CD4-positive, alpha-beta T cell (primary cell): ENCODE measurements at regions not wholly inside any gene's neighbourhood (a gene's known extent, or its start where the extent isn't known, plus 50 kb on each side); places are given as distances from the start of the nearest gene placed in this dataset.

Experiments
- ATAC-seq: fragments of 200-7000 bp; cut with Tn5 transposase; one replicate; pipeline ENCODE4 v1.10.0; 2022; ENCODE audit warnings: mild to moderate bottlenecking; ENCODE audit not compliant: poor library complexity
- CTCF ChIA-PET: fragments of 350-600 bp; sonication (Branson Sonifier 250); formaldehyde crosslinking; loops from one replicate; lab custom pipeline; 2021; ENCODE audit warnings: antibody characterized with exemption, inconsistent platforms; lab: Charles Lee
- POLR2A ChIA-PET: fragments of 350-600 bp; sonication (Branson Sonifier 250); formaldehyde crosslinking; loops from one replicate; lab custom pipeline; 2021; ENCODE audit warnings: antibody characterized with exemption, inconsistent platforms; lab: Charles Lee
- DNase-seq, 14 experiments: peaks; one replicate each; pipeline ENCODE4 v3.0.0-alpha.2; 2013 to 2020; ENCODE audit warnings: mixed read lengths in 2 of 14
- H3K27ac ChIP-seq, 2 donors: one replicate each; pipeline versions ENCODE4 v1.5.1 to v1.7.0; 2013; ENCODE audit warnings: low read length in 2 of 2, low read depth in 1 of 2, mild to moderate bottlenecking in 1 of 2
- H3K27me3 ChIP-seq, 2 experiments: 1 replicate in 1 of 2; 2 replicates in 1 of 2; pipeline versions ENCODE4 v1.6.1 to v1.7.0; 2013; ENCODE audit warnings: low read length in 2 of 2, control low read depth in 1 of 2, mild to moderate bottlenecking in 1 of 2, moderate library complexity in 1 of 2; ENCODE audit not compliant: insufficient read depth in 2 of 2, control insufficient read depth in 1 of 2
- H3K36me3 ChIP-seq: one replicate; pipeline ENCODE4 v1.6.1; 2013; ENCODE audit warnings: low read length, control low read depth; ENCODE audit not compliant: insufficient read depth
- H3K4me1 ChIP-seq: one replicate; pipeline ENCODE4 v1.6.1; 2013; ENCODE audit warnings: low read length, control low read depth; ENCODE audit not compliant: insufficient read depth
- H3K4me3 ChIP-seq: one replicate; pipeline ENCODE4 v1.5.1; 2013; ENCODE audit warnings: mild to moderate bottlenecking, low read length, moderate library complexity
- H3K9me3 ChIP-seq, 2 experiments: 1 replicate in 1 of 2; 2 replicates in 1 of 2; pipeline versions ENCODE4 v1.6.1 to v1.7.0; 2013; ENCODE audit warnings: low read length in 2 of 2, mild to moderate bottlenecking in 2 of 2, control low read depth in 1 of 2, moderate library complexity in 1 of 2; ENCODE audit not compliant: control insufficient read depth in 1 of 2, insufficient read depth in 1 of 2
- H3K27ac Mint-ChIP-seq: one replicate; pipeline ENCODE4 v1.8.0; 2020; ENCODE audit warnings: mixed read lengths
- H3K27me3 Mint-ChIP-seq: one replicate; pipeline ENCODE4 v1.8.0; 2021; ENCODE audit warnings: mixed read lengths
- H3K36me3 Mint-ChIP-seq: one replicate; pipeline ENCODE4 v1.8.0; 2021; ENCODE audit warnings: low read depth, mixed read lengths
- H3K4me1 Mint-ChIP-seq: one replicate; pipeline ENCODE4 v1.8.0; 2021; ENCODE audit warnings: low read depth, mixed read lengths
- H3K4me3 Mint-ChIP-seq: one replicate; pipeline ENCODE4 v1.8.0; 2020; ENCODE audit warnings: mild to moderate bottlenecking, mixed read lengths
- H3K9me3 Mint-ChIP-seq: one replicate; pipeline ENCODE4 v1.8.0; 2020; ENCODE audit warnings: mixed read lengths
- CTCF ChIP-seq: fragments of 200-600 bp; IDR thresholded peaks from one replicate; pipeline ENCODE4 v1.8.0; 2022; ENCODE audit warnings: antibody characterized with exemption, mild to moderate bottlenecking
- intact Hi-C, 2 experiments: fragments of 100-400 bp; cut with DNase I in 1 of 2; cut with micrococcal nuclease in 1 of 2; formaldehyde crosslinking; loops; one replicate each; pipeline versions ENCODE4 v1.15.1 to v1.9.0; 2023 to 2025; cut with DNase I, micrococcal nuclease

GRCh38 chr11:103661185-103661584 lies 375.3 kb upstream of the DDI1 start:
- Histone ChIP-seq H3K9me3 (no peaks in the 10 kb centered on the region), H3K4me1 (no peaks in the 10 kb centered on the region), H3K36me3 (no peaks in the 10 kb centered on the region), H3K27me3 (no peaks in the 10 kb centered on the region), H3K4me3 (no peak overlapping the region), H3K27ac (no peak overlapping the region)
- ATAC-seq, result no peak
- ChIA-PET POLR2A (no interaction called here), CTCF (no interaction called here)
- H3K4me1 Mint-ChIP-seq, result no peaks in the 10 kb centered on the region
- no peak for DNase-seq
- TF ChIP-seq CTCF, result no peak
- no peak overlapping the region for H3K27ac Mint-ChIP-seq
- no peaks in the 10 kb centered on the region for H3K36me3 Mint-ChIP-seq
- H3K27me3 Mint-ChIP-seq, result no peaks in the 10 kb centered on the region
- no peaks in the 10 kb centered on the region for H3K9me3 Mint-ChIP-seq
- intact Hi-C loops, result no loop called here
- H3K4me3 Mint-ChIP-seq, result no peak overlapping the region

- Mint-ChIP-seq H3K36me3 (no peaks in the 10 kb centered on the region), H3K9me3 (no peaks in the 10 kb centered on the region), H3K27me3 (no peaks in the 10 kb centered on the region), H3K4me1 (no peaks in the 10 kb centered on the region), H3K4me3 (no peak overlapping the region), H3K27ac (no peak overlapping the region)
- DNase-seq (no peak), ATAC-seq (no peak)
- no peaks in the 10 kb centered on the region for H3K4me1 ChIP-seq
- no peak overlapping the region for H3K27ac ChIP-seq
- TF ChIP-seq CTCF, result no peak
- no peaks in the 10 kb centered on the region for H3K36me3 ChIP-seq
- CTCF ChIA-PET, result no interaction called here
- H3K27me3 ChIP-seq, result no peaks in the 10 kb centered on the region
- intact Hi-C loops, result no loop called here
- no peak overlapping the region for H3K4me3 ChIP-seq
- POLR2A ChIA-PET, result no interaction called here
- H3K9me3 ChIP-seq, result no peaks in the 10 kb centered on the region
Observed at GRCh38 chr11:103661991-103662390, 374.4 kb upstream of the DDI1 start.

GRCh38 chr11:103662880-103663279 lies 373.6 kb upstream of the DDI1 start:
- CTCF ChIA-PET, result no interaction called here
- DNase-seq, result peak in 2 of 14 experiments; percentile 3 to 13
- intact Hi-C loops, result no loop called here
- no peaks in the 10 kb centered on the region for H3K9me3 Mint-ChIP-seq
- H3K36me3 ChIP-seq, result no peaks in the 10 kb centered on the region
- H3K4me3 ChIP-seq, result no peak overlapping the region
- H3K27ac Mint-ChIP-seq, result no peak overlapping the region
- no peak for ATAC-seq
- H3K4me1 ChIP-seq, result no peaks in the 10 kb centered on the region
- no peak overlapping the region for H3K27ac ChIP-seq
- no peaks in the 10 kb centered on the region for H3K9me3 ChIP-seq
- POLR2A ChIA-PET, result no interaction called here
- H3K4me3 Mint-ChIP-seq, result no peak overlapping the region
- H3K4me1 Mint-ChIP-seq, result no peaks in the 10 kb centered on the region
- H3K27me3 ChIP-seq, result no peaks in the 10 kb centered on the region
- TF ChIP-seq CTCF, result no peak
- H3K36me3 Mint-ChIP-seq, result no peaks in the 10 kb centered on the region
- no peaks in the 10 kb centered on the region for H3K27me3 Mint-ChIP-seq
